Activated CD8-positive, alpha-beta memory T cell treated with anti-CD3 and anti-CD28 coated beads, Interleukin-2, amount 10 ng/mL, durations not matched to agents 7 days and 5 days (primary cell): ENCODE measurements at regions not wholly inside any gene's neighbourhood (a gene's known extent, or its start where the extent isn't known, plus 50 kb on each side); places are given as distances from the start of the nearest gene placed in this dataset.

Source experiments
- ATAC-seq: fragments of 150-1000 bp; cut with Tn5 transposase; one replicate; pipeline ENCODE4 v1.10.0; 2021; ENCODE audit warnings: moderate library complexity
- CTCF ChIA-PET: fragments of 350-600 bp; sonication (Branson Sonifier 250); formaldehyde crosslinking; loops from one replicate; lab custom pipeline; 2021; ENCODE audit warnings: antibody characterized with exemption; lab: Charles Lee
- DNase-seq: peaks from one replicate; pipeline ENCODE4 v3.0.0-alpha.2; 2020
- H3K27ac Mint-ChIP-seq: one replicate; pipeline ENCODE4 v1.8.0; 2021; ENCODE audit warnings: mild to moderate bottlenecking, mixed read lengths
- H3K27me3 Mint-ChIP-seq: one replicate; pipeline ENCODE4 v1.8.0; 2021; ENCODE audit warnings: mixed read lengths
- H3K36me3 Mint-ChIP-seq: one replicate; pipeline ENCODE4 v1.8.0; 2021; ENCODE audit warnings: mild to moderate bottlenecking, mixed read lengths
- H3K4me1 Mint-ChIP-seq: one replicate; pipeline ENCODE4 v1.8.0; 2021; ENCODE audit warnings: mixed read lengths
- H3K4me3 Mint-ChIP-seq: one replicate; pipeline ENCODE4 v1.8.0; 2021; ENCODE audit warnings: mild to moderate bottlenecking, moderate library complexity, mixed read lengths
- H3K9me3 Mint-ChIP-seq: one replicate; pipeline ENCODE4 v1.8.0; 2022; ENCODE audit warnings: low read depth, mixed read lengths

DNA sequence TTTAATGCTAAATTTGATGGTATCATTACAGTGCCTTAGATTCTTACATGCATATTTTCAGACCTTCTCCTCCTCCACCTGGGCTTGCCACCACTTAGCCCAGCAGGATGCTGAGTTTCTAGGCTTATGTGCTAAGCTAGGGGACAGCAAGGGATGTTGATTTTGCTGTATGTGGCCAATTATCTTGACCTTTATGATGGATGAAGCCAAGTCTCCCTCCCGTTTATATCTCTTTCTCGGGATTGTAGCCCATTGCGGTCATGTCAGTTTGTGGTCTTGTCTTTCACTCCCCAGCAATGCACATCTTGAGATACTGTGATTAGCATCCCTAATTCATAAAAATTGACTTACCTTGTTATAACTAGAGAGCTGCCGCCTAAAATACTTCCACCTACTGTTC is 278.7 kb upstream of the SOX2 start:
- no peaks in the 10 kb centered on the region for H3K27me3 Mint-ChIP-seq
- CTCF ChIA-PET: no interaction called here

DNA sequence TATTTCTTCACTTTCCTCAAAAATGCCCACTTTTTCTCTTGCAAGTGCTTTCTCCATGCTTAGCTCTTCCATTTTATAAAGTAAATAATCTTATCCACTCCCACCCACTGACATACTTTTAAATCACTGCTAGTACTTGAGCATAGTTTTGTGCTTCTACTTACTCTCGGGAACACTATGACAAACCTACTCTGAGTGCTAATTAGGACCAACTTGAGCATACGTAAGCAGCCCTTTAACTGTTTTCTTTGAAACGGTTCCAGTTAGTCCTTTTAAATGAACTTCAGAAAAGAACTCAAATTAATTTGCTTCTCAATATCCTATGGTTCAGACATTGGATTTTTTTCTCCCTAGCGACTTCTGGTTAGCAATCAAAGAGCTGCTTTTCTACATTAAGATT is 280.0 kb upstream of the SOX2 start:
- CTCF ChIA-PET: no interaction called here
- no peak overlapping the region for H3K27ac Mint-ChIP-seq

More for the DNA sequence above, 278.7 kb upstream of the SOX2 start:
- Mint-ChIP-seq H3K4me1 (no peaks in the 10 kb centered on the region), H3K9me3 (peaks cover 6% of the 10 kb centered on the region), H3K36me3 (peaks cover 1% of the 10 kb centered on the region), H3K4me3 (no peak overlapping the region), H3K27ac (no peak overlapping the region)
- DNase-seq (no peak), ATAC-seq (no peak)

DNA sequence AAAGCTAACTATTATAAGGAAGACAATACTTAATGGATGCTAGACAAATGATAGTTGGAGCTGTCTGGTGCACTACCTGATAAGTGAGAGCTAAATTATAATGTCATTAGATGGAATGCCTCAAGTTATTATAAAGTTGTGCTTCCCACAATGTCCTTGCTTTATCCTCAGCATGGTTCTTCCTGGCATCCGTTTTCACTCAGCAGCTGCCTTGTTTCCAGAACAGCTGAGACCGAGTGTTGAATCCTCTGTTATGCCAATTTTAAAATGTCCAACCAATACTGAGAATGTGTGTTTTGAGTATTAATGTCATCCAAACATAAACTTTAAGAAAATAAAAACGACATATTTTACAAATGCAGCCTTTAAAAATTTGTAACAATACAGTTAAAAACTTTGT is 286.7 kb upstream of the SOX2 start:
- ATAC-seq (no peak), DNase-seq (no peak)
- Mint-ChIP-seq H3K36me3 (no peaks in the 10 kb centered on the region), H3K27me3 (no peaks in the 10 kb centered on the region), H3K9me3 (peaks cover 8% of the 10 kb centered on the region), H3K4me3 (no peak overlapping the region), H3K4me1 (no peaks in the 10 kb centered on the region), H3K27ac (no peak overlapping the region)
- CTCF ChIA-PET: no interaction called here

More for the DNA sequence above, 280.0 kb upstream of the SOX2 start:
- Mint-ChIP-seq H3K9me3 (peaks cover 8% of the 10 kb centered on the region), H3K4me1 (no peaks in the 10 kb centered on the region), H3K36me3 (peaks cover 1% of the 10 kb centered on the region), H3K4me3 (no peak overlapping the region), H3K27me3 (no peaks in the 10 kb centered on the region)
- no peak for DNase-seq
- ATAC-seq: no peak

DNA sequence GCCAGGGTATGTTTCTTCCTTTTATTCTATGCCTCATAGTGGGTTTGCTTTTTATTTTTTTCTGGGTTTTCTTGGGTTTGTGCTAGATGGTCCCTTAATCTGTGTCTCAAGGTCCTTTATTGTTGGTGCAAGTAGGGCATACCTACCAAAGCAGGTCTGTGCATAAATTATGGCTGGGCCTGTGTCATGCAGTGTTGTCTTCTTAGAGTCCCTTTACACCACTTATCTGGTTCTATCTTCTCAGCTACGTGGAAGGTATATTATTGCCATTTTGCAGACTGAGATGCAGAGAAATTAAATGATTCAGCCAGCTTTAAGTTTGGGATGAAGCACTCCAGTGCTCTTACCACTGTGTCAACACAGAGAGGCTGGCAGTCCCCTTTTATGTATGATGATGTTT is 293.5 kb upstream of the SOX2 start:
- Mint-ChIP-seq H3K27me3 (no peaks in the 10 kb centered on the region), H3K4me1 (no peaks in the 10 kb centered on the region), H3K4me3 (no peak overlapping the region), H3K27ac (no peak overlapping the region), H3K9me3 (no peaks in the 10 kb centered on the region), H3K36me3 (no peaks in the 10 kb centered on the region)
- CTCF ChIA-PET: no interaction called here
- ATAC-seq: no peak
- no peak for DNase-seq

DNA sequence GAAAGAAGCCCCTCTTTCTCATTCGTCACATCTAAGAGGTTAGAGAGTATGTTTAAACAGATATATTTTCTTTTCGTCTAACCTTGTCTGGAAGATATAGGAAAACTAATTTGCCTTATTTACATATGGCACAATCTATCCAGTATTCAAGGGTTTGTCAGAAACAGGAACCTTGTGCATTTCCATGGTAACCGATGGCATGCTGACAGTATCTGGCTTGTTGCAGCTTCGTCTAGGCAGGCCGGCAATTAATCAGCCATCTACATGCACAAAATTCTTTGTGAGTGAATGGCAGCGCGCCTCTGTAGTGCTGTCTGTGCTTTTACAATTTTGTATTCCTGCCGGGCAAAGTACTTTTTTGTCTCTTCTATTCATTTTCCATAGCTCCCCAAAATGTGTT is 294.0 kb upstream of the SOX2 start:
- H3K36me3 Mint-ChIP-seq: no peaks in the 10 kb centered on the region
- H3K27ac Mint-ChIP-seq: no peak overlapping the region
- CTCF ChIA-PET: no interaction called here
- ATAC-seq (no peak), DNase-seq (no peak)
- no peaks in the 10 kb centered on the region for H3K27me3 Mint-ChIP-seq
- no peaks in the 10 kb centered on the region for H3K9me3 Mint-ChIP-seq
- no peak overlapping the region for H3K4me3 Mint-ChIP-seq
- H3K4me1 Mint-ChIP-seq: no peaks in the 10 kb centered on the region

DNA sequence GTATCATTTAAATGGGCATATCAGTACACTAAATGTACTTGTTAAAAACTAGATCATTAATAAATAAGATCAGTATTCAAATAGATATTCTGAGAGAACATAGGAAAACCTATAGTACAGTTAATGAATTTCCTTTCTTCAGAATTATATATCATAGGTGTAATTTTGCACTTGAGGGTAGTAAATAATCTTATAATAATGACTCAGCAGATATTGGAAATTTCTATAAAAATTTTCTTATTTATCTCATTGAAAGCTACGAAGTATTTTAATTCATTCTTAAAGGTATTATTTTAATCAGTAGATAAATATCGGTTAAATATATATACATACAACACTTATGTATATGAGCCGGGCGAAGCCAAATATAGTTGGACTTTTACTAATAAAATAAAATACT is 300.9 kb upstream of the SOX2 start:
- no peak for DNase-seq
- CTCF ChIA-PET: no interaction called here
- no peaks in the 10 kb centered on the region for H3K36me3 Mint-ChIP-seq
- ATAC-seq: no peak
- H3K27ac Mint-ChIP-seq: no peak overlapping the region
- no peaks in the 10 kb centered on the region for H3K4me1 Mint-ChIP-seq
- H3K4me3 Mint-ChIP-seq: no peak overlapping the region
- H3K27me3 Mint-ChIP-seq: no peaks in the 10 kb centered on the region
- peaks cover 2% of the 10 kb centered on the region for H3K9me3 Mint-ChIP-seq

DNA sequence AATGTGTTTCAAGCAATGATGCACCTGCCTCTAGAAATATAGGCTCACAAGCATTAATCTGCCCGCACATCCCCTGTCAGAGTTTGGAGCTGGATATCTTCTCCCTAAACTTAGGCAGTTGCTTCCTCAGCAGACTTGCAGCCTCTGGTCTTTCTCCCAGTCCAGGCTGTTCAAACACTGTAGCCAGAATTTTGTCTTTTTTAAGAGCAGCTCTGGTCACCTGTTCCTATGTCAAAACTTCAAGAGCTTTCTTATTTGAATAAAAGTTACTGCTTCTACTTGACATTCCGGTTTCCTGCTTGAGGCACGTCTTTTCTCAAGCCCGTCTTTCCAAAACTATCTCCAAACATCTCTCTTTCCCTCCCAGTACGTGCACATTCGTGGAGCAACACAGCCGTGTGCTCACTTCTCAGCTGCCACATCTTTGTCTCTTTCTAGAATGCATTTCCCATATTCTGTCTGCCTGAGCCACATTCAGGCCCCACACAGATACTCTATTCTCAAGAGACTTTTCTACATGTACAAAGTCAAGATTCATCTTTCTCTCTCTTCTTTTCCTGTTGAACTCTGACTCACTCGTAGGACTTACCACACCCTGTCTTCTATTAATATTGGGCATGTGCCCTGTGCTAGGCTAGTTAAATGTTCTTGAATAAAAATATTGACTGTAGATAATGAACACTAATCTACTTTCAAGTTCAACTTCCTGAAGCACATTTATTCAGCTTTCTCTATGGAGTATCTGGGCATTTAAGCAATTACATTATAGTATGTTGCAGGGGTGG is 307.7 kb upstream of the SOX2 start:
- CTCF ChIA-PET: no interaction called here
- no peak overlapping the region for H3K4me3 Mint-ChIP-seq
- ATAC-seq (no peak), DNase-seq (no peak)
- H3K4me1 Mint-ChIP-seq: no peaks in the 10 kb centered on the region
- H3K27ac Mint-ChIP-seq: no peak overlapping the region
- H3K9me3 Mint-ChIP-seq: peaks cover 8% of the 10 kb centered on the region
- H3K27me3 Mint-ChIP-seq: no peaks in the 10 kb centered on the region
- H3K36me3 Mint-ChIP-seq: no peaks in the 10 kb centered on the region

DNA sequence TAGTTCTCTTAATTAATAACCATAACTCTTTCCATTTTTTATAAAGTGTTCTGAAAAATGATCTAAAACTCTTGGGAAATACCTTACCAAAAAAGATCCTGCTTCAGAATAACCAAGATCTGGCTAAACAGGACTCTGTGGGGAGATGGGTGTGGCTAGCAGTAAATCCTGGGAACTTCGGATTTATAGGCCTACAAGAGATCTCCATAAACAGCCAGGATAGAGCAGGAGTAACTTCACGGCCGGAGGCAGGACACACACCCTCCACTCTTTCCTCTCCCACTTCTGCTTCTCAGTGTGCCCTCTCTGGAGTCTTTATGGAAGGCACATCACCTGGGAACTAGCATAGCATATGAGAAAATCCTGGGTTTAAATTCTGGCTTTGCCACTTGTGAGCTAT is 309.4 kb upstream of the SOX2 start:
- no peaks in the 10 kb centered on the region for H3K36me3 Mint-ChIP-seq
- no peak overlapping the region for H3K4me3 Mint-ChIP-seq
- H3K9me3 Mint-ChIP-seq: peaks cover 8% of the 10 kb centered on the region
- no peaks in the 10 kb centered on the region for H3K4me1 Mint-ChIP-seq
- no peaks in the 10 kb centered on the region for H3K27me3 Mint-ChIP-seq
- DNase-seq (no peak), ATAC-seq (no peak)
- no peak overlapping the region for H3K27ac Mint-ChIP-seq
- CTCF ChIA-PET: no interaction called here

DNA sequence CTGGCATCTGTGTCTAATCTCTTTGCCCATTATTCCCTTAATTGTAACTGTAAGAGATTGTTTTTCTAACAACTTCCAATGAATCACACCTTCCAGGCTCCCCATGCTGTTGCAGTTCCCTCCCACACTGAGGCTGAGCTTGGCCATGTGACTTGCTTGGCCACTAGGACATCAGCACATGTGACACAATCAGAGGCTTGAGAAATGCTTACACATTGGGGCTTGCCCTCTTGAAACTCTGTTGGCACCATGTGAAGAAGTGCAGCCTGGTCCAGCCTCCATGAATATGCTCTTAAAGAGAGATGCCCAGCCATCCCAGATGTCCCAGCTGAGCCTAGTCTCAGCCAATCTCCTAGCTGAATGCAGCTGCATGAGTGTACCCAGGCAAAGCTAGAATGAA is 326.8 kb upstream of the SOX2 start:
- no peaks in the 10 kb centered on the region for H3K4me1 Mint-ChIP-seq
- no peak for ATAC-seq
- CTCF ChIA-PET: no interaction called here

DNA sequence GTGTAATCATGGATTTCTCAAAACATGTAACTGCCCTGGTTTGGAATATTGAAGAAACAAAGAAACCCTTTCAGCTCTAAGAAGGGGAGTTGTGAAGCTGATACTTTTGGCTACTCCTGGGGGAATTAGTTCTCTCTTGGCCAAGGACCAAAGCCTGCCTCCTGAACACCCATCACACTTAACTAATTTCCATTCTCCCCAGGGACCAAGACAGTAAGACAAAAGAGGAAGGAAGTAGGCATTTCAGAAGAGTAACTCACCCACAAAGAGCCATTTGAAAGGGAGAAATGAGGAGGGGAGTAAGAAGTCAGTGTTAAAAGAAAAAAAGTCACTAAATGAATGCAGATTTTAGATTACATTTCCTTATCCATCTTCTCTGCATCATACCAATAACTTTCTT is 328.0 kb upstream of the SOX2 start:
- no peak for ATAC-seq
- Mint-ChIP-seq H3K36me3 (no peaks in the 10 kb centered on the region), H3K4me1 (no peaks in the 10 kb centered on the region), H3K4me3 (no peak overlapping the region), H3K27me3 (no peaks in the 10 kb centered on the region), H3K27ac (no peak overlapping the region), H3K9me3 (peaks cover 16% of the 10 kb centered on the region)
- no peak for DNase-seq
- CTCF ChIA-PET: interaction anchor here (1.0 kb wide), 1 partner anchor 38 kb away, joined by 3 read pairs; no protein-coding TSS in a partner anchor

More for the DNA sequence above, 326.8 kb upstream of the SOX2 start:
- DNase-seq: no peak
- Mint-ChIP-seq H3K36me3 (no peaks in the 10 kb centered on the region), H3K9me3 (peaks cover 16% of the 10 kb centered on the region), H3K27ac (no peak overlapping the region), H3K27me3 (no peaks in the 10 kb centered on the region), H3K4me3 (no peak overlapping the region)

DNA sequence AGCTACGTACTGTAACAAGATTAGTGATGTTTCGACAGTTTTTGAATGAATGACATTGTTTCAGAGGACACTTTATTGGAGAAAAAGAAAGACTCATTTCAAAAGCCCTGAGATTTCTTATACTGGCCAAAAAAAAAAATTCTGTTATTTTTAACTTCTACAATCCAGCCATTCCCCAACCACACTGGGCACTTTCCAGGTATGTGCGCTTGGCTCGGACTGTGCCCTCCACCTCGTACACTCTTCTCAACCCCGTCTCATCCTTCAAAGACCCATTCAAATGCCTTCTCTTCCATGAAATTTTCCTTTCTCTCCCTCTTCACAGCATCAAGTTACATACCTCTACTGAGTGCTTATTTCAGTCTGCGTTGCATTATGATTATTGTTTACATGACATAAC is 328.5 kb upstream of the SOX2 start:
- Mint-ChIP-seq H3K4me3 (no peak overlapping the region), H3K4me1 (no peaks in the 10 kb centered on the region), H3K9me3 (peaks cover 16% of the 10 kb centered on the region), H3K36me3 (no peaks in the 10 kb centered on the region), H3K27ac (no peak overlapping the region), H3K27me3 (no peaks in the 10 kb centered on the region)
- CTCF ChIA-PET: interaction anchor here (1.0 kb wide), 1 partner anchor 37 kb away, joined by 3 read pairs; no protein-coding TSS in a partner anchor
- ATAC-seq (no peak), DNase-seq (no peak)

DNA sequence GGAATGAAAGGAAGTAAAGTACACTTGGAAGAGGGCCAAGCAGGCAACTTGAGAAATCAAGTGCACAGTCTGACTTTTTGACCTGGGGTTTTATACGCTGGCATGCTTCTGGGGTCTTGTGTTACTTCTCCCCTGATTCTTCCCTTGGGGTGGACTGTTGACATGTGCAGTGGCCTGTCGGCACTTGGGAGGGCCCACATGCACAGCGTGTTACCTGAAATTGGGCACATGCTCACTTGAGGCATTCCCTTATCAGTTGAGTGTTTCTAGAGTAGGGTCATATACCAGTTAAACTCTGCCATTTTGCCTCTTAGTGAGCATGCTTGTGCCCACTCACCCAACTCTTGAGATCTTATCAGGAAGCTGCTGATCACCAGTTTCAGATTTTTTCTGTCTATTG is 329.1 kb upstream of the SOX2 start:
- ATAC-seq (no peak), DNase-seq (no peak)
- H3K36me3 Mint-ChIP-seq: no peaks in the 10 kb centered on the region
- H3K27me3 Mint-ChIP-seq: no peaks in the 10 kb centered on the region
- no peaks in the 10 kb centered on the region for H3K4me1 Mint-ChIP-seq
- H3K27ac Mint-ChIP-seq: no peak overlapping the region
- peaks cover 16% of the 10 kb centered on the region for H3K9me3 Mint-ChIP-seq
- H3K4me3 Mint-ChIP-seq: no peak overlapping the region
- CTCF ChIA-PET: no interaction called here

DNA sequence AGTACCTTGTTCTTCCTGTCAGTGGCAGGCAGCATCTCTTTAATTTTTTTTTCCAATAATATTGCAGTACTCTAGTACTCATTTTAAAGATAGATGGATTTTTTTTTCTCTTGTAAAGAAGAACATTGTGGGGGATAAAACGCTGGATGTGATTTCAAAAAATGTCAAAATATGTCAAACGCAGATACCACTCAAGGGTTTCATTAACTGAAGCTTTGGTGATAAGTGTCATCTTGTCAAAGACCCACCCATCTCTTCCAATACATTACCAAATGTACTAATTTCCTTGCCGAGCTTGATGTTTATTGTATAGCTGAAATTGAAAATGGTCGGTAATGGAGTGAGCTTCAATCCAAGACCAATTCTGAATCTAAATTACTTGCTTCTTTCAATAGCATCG is 332.4 kb upstream of the SOX2 start:
- no peak overlapping the region for H3K27ac Mint-ChIP-seq
- peaks cover 8% of the 10 kb centered on the region for H3K9me3 Mint-ChIP-seq
- CTCF ChIA-PET: no interaction called here
- no peaks in the 10 kb centered on the region for H3K36me3 Mint-ChIP-seq
- no peaks in the 10 kb centered on the region for H3K27me3 Mint-ChIP-seq
- H3K4me1 Mint-ChIP-seq: no peaks in the 10 kb centered on the region
- H3K4me3 Mint-ChIP-seq: no peak overlapping the region
- no peak for DNase-seq
- no peak for ATAC-seq

DNA sequence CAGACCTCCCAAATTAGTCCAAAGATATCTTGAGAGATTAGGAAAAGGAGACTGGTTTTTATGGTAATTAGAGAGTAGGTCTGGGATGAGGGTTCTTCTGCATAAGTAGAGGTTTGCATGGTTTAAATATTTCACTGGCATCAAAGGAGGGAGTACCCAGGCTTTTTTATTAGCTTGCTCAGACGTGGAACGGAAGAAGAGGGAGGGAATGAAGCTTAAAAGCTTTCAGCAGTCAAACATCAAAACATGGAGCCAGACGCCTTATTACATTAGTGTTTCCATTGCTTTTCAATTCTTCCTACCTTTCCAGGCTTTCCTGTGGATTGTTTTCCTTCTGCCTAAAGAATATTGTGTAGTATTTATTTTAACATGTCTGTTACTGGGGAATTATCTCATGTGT is 342.1 kb upstream of the SOX2 start:
- Mint-ChIP-seq H3K36me3 (no peaks in the 10 kb centered on the region), H3K4me1 (no peaks in the 10 kb centered on the region), H3K27me3 (no peaks in the 10 kb centered on the region), H3K27ac (no peak overlapping the region), H3K4me3 (no peak overlapping the region), H3K9me3 (no peaks in the 10 kb centered on the region)
- CTCF ChIA-PET: no interaction called here
- no peak for ATAC-seq
- no peak for DNase-seq
